ENCODE measurements at regions not wholly inside any gene's neighbourhood (a gene's known extent, or its start where the extent isn't known, plus 50 kb on each side); places are given as distances from the start of the nearest gene placed in this dataset.
"Not testable (repeated sequence)": the region's sequence is repeated elsewhere in the genome, so short reads cannot be mapped to it uniquely, and the experiment has no call there.

DNA sequence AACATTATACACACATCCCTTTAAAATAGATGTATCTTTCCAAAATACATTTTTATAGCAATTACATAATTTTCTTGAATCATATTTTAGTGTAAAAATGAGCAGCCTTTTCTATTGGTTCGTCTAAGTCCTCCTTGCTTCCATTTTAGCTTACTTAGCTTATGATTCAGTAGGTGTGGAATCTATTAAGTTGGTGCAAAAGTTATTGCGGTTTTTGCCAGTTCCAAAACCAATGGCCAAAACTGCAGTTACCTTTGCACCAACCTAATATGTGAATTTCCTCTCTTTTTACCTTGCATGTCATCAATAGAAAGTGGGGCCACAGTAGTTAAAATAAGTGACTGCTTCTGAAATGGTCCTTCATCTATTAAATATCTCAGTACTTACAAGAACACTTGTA, 279.0 kb downstream of the OTUD1 start:
- Mint-ChIP-seq H3K4me3 (no peak overlapping the region), H3K9me3 (ENCODE audit: low read depth) (peaks cover 4% of the 10 kb centered on the region), H3K27ac (no peak overlapping the region), H3K36me3 (no peaks in the 10 kb centered on the region), H3K4me1 (ENCODE audit: low read depth) (peaks cover 3% of the 10 kb centered on the region), H3K27me3 (peaks cover 18% of the 10 kb centered on the region)

DNA sequence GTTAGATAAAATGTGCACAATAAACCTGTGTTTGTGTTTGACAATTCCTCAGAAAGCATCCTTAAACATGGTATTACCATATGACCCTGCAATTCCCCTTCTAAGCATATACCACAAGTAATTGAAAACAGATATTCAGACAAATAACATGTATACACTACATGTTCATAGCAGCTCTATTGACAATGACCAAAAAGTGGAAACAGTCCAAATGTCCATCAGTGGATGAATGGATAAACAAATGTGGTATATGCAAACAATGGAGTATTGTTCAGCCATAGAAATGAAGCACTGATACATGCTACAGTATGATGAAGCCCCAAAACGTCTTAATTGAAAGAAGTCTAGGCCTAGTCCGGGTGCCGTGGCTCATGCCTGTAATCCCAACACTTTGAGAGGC, 280.1 kb downstream of the OTUD1 start:
- Mint-ChIP-seq H3K9me3 (ENCODE audit: low read depth) (peaks cover 4% of the 10 kb centered on the region), H3K4me3 (no peak overlapping the region), H3K36me3 (no peaks in the 10 kb centered on the region), H3K27me3 (peaks cover 15% of the 10 kb centered on the region), H3K4me1 (ENCODE audit: low read depth) (peaks cover 8% of the 10 kb centered on the region), H3K27ac (no peak overlapping the region)

DNA sequence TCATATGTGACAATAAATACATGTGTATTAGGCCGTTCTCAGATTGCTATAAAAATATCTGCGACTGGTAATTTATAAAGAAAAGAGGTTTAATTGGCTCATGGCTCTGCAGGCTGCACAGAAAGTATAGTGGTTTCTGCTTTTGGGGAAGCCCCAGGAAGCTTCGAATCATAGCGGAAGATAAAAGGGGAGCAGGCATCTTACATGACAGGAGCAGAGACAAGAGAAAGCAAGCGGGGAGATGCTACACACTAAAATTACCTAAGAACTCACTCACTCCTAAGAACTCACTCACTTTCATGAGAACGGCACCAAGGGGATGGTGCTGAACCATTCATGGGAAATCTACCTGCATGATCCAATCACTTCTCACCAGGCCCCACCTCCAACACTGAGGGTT, 284.9 kb downstream of the OTUD1 start:
- Mint-ChIP-seq H3K4me1 (ENCODE audit: low read depth) (peaks cover 5% of the 10 kb centered on the region), H3K27ac (no peak overlapping the region), H3K27me3 (peaks cover 3% of the 10 kb centered on the region), H3K36me3 (no peaks in the 10 kb centered on the region), H3K4me3 (no peak overlapping the region), H3K9me3 (ENCODE audit: low read depth) (no peaks in the 10 kb centered on the region)

DNA sequence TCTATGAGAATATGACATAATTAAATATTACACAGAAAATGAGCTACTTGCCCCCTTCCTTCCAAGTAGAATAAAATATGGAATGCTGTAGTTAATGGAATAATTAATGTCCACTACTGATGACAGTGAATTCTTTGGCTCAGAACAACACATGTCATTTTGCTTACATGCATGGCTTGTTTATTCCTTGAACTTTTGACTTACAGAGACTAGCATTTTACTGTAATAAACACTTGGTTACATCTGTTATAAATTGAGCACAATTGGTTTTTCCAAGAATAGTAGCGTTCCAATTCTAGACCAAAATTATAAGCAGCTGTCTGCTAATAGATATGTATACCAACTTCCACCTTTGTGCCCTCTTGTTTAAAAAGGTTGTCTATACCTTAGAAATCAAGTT, 286.7 kb downstream of the OTUD1 start:
- Mint-ChIP-seq H3K4me1 (ENCODE audit: low read depth) (peaks cover 5% of the 10 kb centered on the region), H3K9me3 (ENCODE audit: low read depth) (no peaks in the 10 kb centered on the region), H3K27ac (no peak overlapping the region), H3K36me3 (no peaks in the 10 kb centered on the region), H3K27me3 (no peaks in the 10 kb centered on the region), H3K4me3 (no peak overlapping the region)

DNA sequence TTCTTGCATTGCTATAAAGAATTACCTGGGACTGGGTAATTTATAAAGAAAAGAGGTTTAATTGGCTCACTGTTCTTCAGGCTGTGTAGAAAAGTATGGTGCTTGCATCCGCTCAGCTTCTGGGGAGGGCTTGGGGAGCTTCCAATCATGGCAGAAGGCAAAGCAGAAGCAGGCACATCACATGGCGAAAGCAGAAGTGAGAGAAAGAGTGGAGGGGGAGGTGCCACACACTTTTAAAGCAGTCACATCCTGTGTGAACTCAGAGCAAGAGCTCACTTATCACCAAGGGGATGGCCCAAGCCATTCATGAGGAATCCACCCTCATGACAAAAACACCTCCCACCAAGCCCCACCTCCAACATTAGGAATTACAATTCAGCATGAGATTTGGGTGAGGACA, 303.5 kb downstream of the OTUD1 start:
- Mint-ChIP-seq H3K36me3 (no peaks in the 10 kb centered on the region), H3K27ac (no peak overlapping the region), H3K27me3 (peaks cover 16% of the 10 kb centered on the region), H3K9me3 (ENCODE audit: low read depth) (no peaks in the 10 kb centered on the region), H3K4me1 (ENCODE audit: low read depth) (no peaks in the 10 kb centered on the region), H3K4me3 (no peak overlapping the region)

DNA sequence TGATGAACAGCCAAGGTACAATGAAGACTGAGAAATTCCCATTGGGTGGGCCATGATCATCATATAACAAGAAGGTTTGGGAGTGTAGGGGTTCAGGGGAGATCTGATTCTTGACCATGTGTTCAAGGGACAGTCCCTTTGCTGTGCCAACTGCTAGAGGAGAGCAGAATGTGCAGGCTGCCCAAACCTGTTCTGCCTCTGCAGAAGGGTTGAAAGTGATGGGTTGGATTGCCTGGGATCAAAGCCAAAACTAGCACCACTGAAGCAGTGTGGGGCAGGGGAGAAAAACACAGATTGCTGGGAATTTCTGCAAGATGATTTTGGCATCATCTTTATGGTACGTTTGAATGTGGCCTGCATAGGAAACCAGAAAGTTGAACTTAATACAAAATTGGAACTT, 303.9 kb downstream of the OTUD1 start:
- no peak overlapping the region for H3K4me3 Mint-ChIP-seq
- no peak overlapping the region for H3K27ac Mint-ChIP-seq
- no peaks in the 10 kb centered on the region for H3K9me3 Mint-ChIP-seq (ENCODE audit: low read depth)

DNA sequence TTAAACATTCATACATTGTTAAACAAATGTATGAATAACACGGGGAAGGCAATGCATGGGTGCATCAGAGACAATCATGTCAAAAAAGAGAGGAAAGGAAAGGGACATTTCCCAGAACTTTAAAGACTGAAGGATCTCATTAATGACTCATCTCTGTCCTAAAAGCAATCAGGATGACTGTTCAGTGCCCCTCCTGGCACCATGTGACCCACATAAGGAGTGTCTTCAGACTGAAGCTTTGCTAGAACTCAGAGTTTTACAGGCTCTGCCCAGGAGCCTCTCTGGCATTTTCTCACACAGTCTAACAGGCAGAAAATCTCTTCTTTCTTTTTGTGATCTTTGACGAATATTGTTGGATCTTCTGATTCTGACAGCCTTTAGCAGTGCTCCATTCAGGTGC, 315.3 kb downstream of the OTUD1 start:
- Mint-ChIP-seq H3K27ac (no peak overlapping the region), H3K9me3 (ENCODE audit: low read depth) (no peaks in the 10 kb centered on the region), H3K4me3 (no peak overlapping the region)

More for the DNA sequence above, 303.9 kb downstream of the OTUD1 start:
- no peaks in the 10 kb centered on the region for H3K36me3 Mint-ChIP-seq
- H3K4me1 Mint-ChIP-seq (ENCODE audit: low read depth), result no peaks in the 10 kb centered on the region
- H3K27me3 Mint-ChIP-seq, result peaks cover 16% of the 10 kb centered on the region

DNA sequence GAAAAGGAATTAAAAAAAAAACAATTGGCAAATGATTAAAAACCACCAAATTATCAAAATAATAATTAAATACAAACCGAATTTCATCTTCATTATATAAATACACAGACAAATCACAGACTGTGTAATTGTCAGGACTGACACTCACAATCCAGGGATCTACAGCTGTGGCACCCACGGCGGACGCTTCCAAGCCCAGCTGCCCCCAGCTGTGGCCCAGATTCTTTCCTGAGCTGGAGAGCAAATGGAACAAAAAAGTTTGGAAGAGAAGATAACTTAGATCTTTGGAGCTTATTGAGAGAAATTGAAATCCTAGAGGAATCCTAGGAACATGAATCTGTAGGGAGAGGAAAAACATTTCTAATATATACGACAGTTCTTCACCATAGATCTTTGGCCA, 316.1 kb downstream of the OTUD1 start:
- H3K27ac Mint-ChIP-seq, result no peak overlapping the region
- no peak overlapping the region for H3K4me3 Mint-ChIP-seq
- H3K36me3 Mint-ChIP-seq, result no peaks in the 10 kb centered on the region

More for the DNA sequence above, 315.3 kb downstream of the OTUD1 start:
- H3K4me1 Mint-ChIP-seq (ENCODE audit: low read depth), result no peaks in the 10 kb centered on the region
- H3K27me3 Mint-ChIP-seq, result peaks cover 5% of the 10 kb centered on the region
- no peaks in the 10 kb centered on the region for H3K36me3 Mint-ChIP-seq

DNA sequence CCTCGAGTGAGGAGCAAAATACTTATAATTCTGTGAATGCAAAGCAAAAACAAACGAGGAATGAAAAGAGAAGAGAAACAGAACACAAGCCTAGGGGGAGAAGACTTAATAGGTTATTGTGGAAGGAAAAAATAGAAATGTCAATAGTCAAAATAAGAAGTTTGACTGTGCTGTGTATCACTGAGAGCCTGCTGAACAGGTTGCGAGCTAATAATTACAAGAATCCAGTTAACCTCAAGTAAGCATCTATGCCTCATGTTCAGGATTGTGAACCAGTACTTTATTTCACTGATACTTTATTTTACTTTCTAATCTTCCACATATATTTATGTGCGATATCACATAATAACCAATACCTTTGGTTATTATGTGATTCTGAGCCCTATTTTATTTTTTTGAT, 316.7 kb downstream of the OTUD1 start:
- Mint-ChIP-seq H3K27ac (no peak overlapping the region), H3K9me3 (ENCODE audit: low read depth) (no peaks in the 10 kb centered on the region), H3K27me3 (peaks cover 12% of the 10 kb centered on the region), H3K4me1 (ENCODE audit: low read depth) (no peaks in the 10 kb centered on the region), H3K36me3 (no peaks in the 10 kb centered on the region), H3K4me3 (no peak overlapping the region)

More for the DNA sequence above, 316.1 kb downstream of the OTUD1 start:
- no peaks in the 10 kb centered on the region for H3K4me1 Mint-ChIP-seq (ENCODE audit: low read depth)
- no peaks in the 10 kb centered on the region for H3K9me3 Mint-ChIP-seq (ENCODE audit: low read depth)
- peaks cover 8% of the 10 kb centered on the region for H3K27me3 Mint-ChIP-seq

DNA sequence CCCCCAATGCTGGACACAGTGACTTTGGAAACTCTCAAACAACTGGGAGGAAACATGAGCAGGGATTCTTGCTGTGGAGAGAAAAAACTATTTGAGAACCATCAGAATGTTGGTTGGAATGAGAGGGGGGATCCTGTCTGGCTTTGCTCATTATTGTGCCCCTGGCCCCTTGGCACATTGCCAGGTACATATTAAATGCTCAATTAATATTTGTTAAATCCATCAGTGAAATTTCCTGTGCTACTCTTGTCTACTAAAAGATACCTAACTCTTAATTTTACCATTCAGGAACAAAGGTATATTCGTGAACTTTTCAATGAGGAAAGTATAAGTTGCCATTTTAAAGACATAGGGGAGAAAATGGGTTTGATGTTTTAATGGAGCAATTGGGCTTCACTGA, 329.4 kb downstream of the OTUD1 start:
- no peaks in the 10 kb centered on the region for H3K4me1 Mint-ChIP-seq (ENCODE audit: low read depth)

DNA sequence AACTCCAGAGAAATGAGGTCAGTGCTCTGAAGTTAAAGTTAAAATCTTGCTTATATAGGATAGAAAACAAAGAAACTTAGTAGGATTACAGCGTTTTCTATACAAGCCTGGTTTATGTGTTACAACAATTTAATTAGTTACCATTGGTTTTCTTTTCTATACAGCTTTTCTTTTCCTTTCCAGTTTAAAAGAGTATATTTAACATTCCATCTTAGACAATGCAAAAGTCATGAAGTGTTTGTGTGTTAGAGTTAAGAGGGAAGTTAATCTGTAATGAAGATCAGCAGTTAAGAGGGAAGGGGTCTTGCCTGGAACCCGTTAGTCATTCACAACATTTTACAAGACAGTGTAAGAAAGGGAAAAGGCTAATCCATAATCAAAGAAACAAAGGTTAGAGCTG, 338.3 kb downstream of the OTUD1 start:
- Mint-ChIP-seq H3K4me1 (ENCODE audit: low read depth) (no peaks in the 10 kb centered on the region), H3K27ac (no peak overlapping the region), H3K27me3 (no peaks in the 10 kb centered on the region)

More for the DNA sequence above, 329.4 kb downstream of the OTUD1 start:
- Mint-ChIP-seq H3K9me3 (ENCODE audit: low read depth) (peaks cover 9% of the 10 kb centered on the region), H3K27me3 (peaks cover 1% of the 10 kb centered on the region), H3K27ac (no peak overlapping the region), H3K4me3 (no peak overlapping the region), H3K36me3 (no peaks in the 10 kb centered on the region)

DNA sequence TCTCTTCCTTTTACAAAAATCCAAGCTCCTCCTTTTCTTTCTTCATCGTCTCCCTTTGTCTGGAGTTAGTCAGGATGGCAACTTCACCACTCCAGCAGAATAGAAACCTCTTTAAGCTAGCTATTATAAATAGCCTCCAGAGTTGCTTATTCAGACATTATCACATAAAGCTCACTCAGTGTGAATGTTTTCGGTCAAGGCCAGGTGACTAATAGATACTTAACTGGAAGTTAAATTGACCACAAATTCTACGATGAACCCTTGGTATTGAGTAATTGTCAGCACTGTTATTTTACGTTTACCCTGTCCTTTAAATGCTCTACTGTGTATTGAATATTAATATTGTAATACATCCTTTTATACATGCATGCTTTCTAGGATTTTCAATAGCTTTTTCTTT, 340.4 kb downstream of the OTUD1 start:
- H3K27ac Mint-ChIP-seq, result no peak overlapping the region
- no peaks in the 10 kb centered on the region for H3K36me3 Mint-ChIP-seq
- H3K4me1 Mint-ChIP-seq (ENCODE audit: low read depth), result no peaks in the 10 kb centered on the region
- H3K9me3 Mint-ChIP-seq (ENCODE audit: low read depth), result no peaks in the 10 kb centered on the region
- H3K4me3 Mint-ChIP-seq, result no peak overlapping the region
- H3K27me3 Mint-ChIP-seq, result no peaks in the 10 kb centered on the region

More for the DNA sequence above, 338.3 kb downstream of the OTUD1 start:
- no peaks in the 10 kb centered on the region for H3K36me3 Mint-ChIP-seq
- H3K9me3 Mint-ChIP-seq (ENCODE audit: low read depth), result peaks cover 3% of the 10 kb centered on the region
- no peak overlapping the region for H3K4me3 Mint-ChIP-seq

DNA sequence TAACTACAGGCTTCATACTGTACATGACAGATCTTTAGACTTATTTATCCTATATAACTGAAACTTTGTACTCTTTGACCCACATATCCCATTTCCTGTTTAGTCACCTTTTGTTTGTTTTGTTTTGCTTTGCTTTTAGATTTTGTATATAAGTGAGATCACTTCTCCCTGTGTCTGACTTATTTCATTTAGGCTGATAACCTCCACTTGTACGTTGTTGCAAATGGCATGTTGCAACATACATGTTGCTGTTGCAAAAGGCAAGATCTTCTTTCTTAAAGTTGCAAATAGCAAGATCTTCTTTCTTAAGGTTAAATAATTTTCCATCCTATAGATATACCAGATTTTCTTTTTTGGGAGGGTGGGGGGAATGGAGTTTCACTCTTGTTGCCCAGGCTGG, 341.5 kb downstream of the OTUD1 start:
- Mint-ChIP-seq H3K36me3 (no peaks in the 10 kb centered on the region), H3K4me1 (ENCODE audit: low read depth) (no peaks in the 10 kb centered on the region), H3K9me3 (ENCODE audit: low read depth) (no peaks in the 10 kb centered on the region), H3K4me3 (no peak overlapping the region), H3K27ac (no peak overlapping the region), H3K27me3 (peaks cover 1% of the 10 kb centered on the region)

DNA sequence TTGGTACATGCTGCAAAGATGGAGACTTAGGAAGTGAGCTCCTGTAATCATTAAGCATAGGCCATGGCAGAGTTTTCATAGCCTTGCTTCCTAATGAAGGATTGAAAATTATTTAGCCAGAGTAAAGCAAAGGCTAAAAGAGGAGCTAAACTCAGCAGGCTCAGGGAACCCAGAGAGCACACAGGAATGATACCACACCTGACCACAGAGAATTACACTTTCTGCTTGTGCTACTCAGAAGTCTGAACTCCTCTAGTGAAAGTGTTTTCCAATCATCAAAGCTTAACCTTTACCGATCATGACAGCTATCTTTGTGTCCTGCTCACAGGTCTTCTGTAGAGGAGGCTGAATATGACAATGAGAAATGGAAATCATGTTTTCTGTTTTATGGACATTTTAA, 347.7 kb downstream of the OTUD1 start:
- Mint-ChIP-seq H3K4me1 (ENCODE audit: low read depth) (no peaks in the 10 kb centered on the region), H3K27me3 (peaks cover 10% of the 10 kb centered on the region), H3K4me3 (no peak overlapping the region), H3K27ac (no peak overlapping the region), H3K36me3 (no peaks in the 10 kb centered on the region), H3K9me3 (ENCODE audit: low read depth) (no peaks in the 10 kb centered on the region)

DNA sequence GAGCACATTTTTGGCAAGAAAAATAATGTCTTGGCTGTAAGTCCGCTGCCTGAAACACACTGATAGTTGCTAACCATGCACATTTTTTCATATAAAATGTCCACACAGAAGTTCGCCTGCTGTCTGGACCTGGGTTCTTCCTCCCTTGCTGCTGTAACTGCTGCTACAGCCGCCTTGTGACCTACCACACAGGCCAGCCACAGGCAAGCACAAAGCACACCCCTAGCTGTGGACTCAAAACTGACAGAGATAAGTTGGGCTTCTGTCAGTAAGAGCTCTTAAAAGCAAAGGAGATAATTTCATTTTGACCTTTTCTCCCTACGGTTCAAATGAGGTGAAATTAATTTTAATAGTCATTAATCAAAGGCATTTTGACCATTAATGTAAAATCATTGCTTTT, 354.7 kb downstream of the OTUD1 start:
- no peak overlapping the region for H3K4me3 Mint-ChIP-seq
- H3K9me3 Mint-ChIP-seq (ENCODE audit: low read depth), result no peaks in the 10 kb centered on the region
- no peak overlapping the region for H3K27ac Mint-ChIP-seq
- H3K4me1 Mint-ChIP-seq (ENCODE audit: low read depth), result no peaks in the 10 kb centered on the region
- peaks cover 1% of the 10 kb centered on the region for H3K27me3 Mint-ChIP-seq
- no peaks in the 10 kb centered on the region for H3K36me3 Mint-ChIP-seq

DNA sequence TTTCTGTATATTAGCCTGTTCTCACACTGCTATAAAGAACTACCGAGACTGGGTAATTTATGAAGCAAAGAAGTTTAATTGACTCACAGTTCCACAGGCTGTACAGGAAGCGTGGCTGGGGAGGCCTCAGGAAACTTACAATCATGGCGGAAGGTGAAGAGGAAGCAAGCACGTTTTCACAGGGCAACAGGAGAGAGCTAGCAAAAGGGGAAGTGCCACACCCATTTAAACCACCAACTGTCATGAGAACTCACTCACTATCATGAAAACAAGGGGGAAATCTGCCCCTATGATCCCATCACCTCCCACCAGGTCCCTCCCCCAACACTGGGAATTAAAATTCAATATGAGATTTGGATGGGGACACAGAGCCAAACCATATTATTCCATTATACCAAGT, 358.6 kb downstream of the OTUD1 start:
- not testable (repeated sequence) for H3K27ac Mint-ChIP-seq; H3K9me3 Mint-ChIP-seq (ENCODE audit: low read depth); H3K4me1 Mint-ChIP-seq (ENCODE audit: low read depth); H3K27me3 Mint-ChIP-seq; H3K36me3 Mint-ChIP-seq; H3K4me3 Mint-ChIP-seq

DNA sequence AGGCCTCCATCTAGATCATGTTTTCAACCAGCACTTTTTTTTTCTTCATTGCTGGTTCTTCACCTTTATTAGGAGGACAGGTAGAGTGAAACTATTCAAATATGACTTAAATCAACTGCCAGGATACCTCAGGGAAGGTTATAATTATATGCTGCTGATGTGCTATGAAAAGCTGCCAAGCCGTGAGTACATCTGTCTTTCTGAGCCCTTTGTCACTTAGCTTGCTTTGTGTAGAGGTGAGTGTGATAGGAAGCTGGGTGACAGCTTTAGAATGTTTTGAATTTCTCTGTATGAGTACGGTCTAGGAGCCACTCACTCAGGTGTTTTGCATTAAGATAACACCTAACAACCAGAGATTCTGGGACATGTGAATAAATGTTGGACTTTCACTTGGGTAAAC, 365.2 kb downstream of the OTUD1 start:
- H3K9me3 Mint-ChIP-seq (ENCODE audit: low read depth), result no peaks in the 10 kb centered on the region
- no peaks in the 10 kb centered on the region for H3K4me1 Mint-ChIP-seq (ENCODE audit: low read depth)
- peaks cover 5% of the 10 kb centered on the region for H3K27me3 Mint-ChIP-seq
- no peak overlapping the region for H3K27ac Mint-ChIP-seq
- no peaks in the 10 kb centered on the region for H3K36me3 Mint-ChIP-seq
- H3K4me3 Mint-ChIP-seq, result no peak overlapping the region
